NOMO-1 treated with dmso at 0.1 percent for 144 hours (cell line): ENCODE measurements at regions not wholly inside any gene's neighbourhood (a gene's known extent, or its start where the extent isn't known, plus 50 kb on each side); places are given as distances from the start of the nearest gene placed in this dataset.
"Not testable (repeated sequence)": the region's sequence is repeated elsewhere in the genome, so short reads cannot be mapped to it uniquely, and the experiment has no call there.

Experiments used
- DNase-seq: peaks from one replicate; lab custom pipeline; 2025; ENCODE audit not compliant: unreplicated experiment; lab: John Stamatoyannopoulos, UW

DNA sequence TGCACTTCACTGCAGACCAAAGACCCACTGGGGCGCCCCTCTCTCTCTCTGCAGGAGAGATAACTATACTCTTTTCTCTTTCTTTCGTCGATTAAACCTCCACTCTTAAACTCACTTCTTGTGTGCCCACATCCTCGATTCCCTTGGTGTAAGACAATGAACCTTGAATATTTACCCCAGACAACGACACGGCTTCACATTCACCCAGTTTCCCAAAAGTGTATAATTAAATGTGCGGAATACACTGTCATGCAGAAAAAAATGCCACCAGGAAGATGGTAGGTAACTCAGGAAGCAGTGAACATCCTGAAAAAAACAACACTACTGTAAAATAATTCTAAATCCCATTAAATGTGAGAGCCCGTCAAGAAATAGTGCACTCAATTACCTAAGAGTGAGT lies 882.2 kb downstream of the TYW1 start:
- DNase-seq: no peak

DNA sequence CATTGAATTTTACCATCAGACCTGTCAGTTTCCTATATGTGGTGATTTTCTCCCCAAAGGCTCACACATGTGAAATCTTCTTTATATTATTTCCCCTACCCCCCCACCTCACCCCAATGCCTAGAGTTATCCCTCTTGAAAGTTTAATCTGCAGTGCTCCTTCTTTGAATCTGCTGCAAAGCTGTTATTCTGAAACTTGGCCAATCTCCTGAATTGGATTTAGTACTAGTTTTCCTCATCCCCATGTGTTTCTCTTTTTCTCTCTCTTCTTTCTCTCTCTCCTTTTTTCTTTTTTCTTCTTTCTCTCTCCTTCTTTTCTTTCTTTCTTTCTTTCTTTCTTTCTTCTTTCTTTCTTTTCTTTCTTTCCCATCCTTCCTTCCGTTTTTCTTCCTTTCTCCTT lies 886.2 kb downstream of the TYW1 start:
- no peak for DNase-seq

DNA sequence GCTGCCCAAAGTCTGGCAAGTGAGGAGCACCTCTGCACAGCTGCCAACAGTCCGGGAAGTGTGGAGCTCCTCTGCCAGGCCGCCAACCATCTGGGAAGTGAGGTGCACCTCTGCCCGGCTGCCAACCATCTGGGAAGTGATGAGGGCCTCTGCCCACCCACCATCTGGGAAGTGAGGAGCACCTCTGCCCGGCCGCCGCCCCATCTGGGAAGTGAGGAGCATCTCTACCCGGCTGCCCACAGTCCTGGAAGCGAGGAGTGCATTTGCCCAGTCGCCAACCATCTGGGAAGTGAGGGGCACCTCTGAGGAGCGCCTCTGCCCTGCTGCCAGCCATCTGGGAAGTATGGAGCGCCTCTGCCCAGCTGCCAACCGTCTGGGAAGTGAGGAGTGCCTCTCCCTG lies 893.7 kb downstream of the TYW1 start:
- no peak for DNase-seq

DNA sequence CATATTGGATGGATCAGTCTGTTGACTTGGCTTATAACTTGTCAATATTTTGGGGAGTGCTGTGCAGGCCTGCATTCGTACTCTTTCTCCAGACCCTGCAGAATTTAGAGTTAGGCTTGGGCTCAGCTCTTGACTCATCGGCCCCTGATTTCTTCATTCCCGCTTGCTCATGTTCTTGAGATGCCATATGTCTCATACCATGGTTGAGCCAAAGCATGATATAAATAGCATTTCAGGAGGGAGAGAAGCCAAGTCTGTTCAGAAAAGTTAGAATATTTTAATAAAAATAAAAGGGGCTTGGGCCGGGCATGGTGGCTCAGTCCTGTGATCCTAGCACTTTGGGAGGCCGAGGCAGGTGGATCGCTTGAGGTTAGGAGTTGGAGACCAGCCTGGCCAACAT lies 898.1 kb downstream of the TYW1 start:
- no peak for DNase-seq

DNA sequence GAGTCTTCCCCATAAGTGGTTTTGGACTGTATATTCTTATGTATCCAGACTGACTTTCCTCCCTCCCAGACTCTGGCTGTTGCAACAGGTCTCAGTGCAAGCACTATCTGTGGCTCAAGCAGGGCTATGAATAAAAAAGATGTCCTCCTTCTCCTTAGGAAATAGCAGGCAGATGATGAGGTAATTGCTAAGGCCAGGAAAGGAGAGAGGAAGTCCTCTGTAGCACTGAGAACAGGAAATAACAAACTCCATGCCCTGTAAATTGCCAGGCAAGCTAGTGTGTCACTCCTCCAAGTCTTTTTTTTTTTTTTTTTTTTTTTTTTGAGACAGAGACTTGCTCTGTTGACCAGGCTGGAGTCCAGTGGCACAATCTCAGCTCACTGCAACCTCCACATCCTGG lies 900.1 kb downstream of the TYW1 start:
- no peak for DNase-seq

DNA sequence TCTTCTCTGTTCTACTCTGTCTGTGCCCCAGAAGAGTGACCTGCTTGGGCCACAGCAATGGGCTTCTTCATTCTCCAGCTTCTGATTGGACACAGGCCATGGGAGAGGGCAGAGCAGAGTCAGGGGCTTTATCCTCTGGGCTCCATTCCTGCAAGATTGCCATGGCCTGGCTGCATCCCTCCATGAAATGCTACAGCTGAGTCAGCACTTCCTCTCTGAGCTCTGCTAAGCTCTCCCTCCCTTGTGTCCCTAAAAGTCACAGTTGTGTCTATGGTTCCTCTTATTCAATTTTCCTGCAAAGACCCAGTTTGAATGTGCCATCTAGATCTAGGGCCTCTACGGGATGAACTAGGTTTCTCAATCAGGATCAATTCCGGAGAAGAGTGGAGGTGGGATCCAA lies 903.8 kb downstream of the TYW1 start:
- no peak for DNase-seq

DNA sequence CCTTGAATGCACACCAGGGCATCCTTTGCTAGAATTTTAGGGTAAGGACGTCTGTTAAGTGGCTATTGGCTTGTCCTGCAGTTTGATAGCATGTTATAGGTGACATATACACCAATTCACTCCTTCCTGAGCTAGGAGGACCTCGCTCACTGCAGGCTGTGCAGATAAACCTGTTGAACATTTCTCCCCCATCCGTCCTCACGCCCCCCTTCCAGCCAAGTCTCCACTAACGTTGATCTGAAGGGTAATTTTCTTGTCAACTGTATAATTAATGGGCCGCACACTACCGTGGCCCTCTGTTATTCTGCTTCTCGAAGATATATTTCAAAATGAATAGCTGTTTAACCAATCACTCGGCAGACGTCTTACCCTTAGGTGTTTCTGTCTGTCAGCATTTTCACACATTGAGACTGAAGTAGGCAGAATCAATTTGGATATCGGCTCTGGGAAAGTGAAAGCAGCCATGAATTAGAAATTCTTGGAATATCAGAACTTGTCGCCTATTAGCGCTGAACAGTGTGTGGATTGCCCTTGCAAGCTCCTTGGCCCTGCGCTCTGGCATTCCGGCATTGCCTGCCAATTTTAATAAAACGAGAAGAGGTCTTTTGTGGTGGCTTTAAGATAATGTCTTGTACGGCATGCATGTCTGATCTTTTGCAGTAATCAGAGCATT lies 905.3 kb downstream of the TYW1 start:
- no peak for DNase-seq

DNA sequence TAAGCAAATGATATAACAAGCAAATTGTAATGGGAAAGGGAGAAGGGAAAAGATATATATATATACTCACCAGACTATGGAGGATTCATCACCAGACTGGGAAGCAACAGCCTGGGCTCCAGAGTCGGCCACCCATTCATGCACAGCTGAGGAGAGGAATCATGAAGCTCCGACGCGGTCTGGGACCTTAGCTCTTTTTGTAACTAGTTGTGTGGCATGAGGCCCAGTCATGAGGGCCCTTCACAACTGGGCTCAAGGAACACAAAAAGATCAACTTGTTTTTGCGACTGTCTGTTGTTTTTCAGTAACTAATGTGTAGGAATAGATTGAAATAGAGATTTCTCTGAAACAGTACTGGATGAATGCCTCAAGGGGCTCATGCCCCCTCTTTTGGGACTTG lies 911.2 kb downstream of the TYW1 start:
- no peak for DNase-seq

DNA sequence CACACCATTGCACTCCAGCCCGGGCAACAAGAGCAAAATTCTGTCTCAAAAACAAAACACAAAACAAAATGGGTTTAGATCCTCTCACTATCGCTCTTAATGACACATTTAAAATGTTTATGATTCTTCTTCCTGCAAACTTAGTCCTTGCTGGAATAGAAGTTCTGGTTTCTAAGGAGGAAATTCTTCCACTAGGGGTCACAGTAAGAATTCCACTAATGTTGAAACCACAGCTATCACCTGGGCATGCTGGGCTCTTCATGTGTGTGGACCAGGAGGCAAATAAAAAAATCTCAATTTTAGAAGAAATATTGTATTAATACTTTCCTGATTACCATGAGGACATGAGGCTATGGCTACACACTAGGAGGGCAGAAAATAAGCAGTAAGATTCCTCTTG lies 915.8 kb downstream of the TYW1 start:
- DNase-seq: no peak

DNA sequence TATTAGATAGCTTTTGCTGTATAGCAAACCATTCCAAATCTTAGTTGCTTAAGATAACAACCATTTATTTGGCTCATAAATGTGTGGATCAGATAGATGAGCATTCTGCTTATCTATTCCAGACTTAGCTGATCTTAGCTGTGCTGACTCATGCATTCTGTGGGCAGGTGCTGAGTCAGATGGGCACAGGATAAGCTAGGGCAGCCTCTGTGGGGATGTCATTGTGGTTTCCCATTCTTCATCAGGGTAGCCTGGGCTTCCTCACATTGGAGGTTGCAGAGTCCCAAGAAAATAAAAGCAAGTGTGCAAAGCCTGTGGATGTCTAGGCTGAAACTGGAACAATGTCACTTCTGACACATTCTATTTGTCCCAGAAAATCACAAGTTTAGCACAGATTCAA lies 917.0 kb downstream of the TYW1 start:
- no peak for DNase-seq

DNA sequence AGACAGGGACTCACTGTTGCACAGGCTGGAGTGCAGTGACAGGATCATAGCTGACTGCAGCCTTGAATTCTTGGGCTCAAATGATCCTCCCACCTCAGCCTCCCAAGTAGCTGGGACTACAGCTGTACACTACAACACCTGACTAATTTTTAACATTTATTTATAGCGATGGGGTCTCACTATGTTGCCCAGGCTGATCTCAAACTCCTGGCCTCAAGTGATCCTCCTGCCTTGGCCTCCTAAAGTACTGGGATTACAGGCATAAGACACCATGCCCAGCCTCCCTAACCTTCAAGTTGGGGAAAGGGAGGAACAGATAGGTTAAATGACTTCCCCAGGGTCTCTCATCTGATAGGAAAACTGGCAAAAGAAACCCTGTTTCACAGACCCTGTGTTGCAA lies 919.5 kb downstream of the TYW1 start:
- DNase-seq: not testable (repeated sequence)

DNA sequence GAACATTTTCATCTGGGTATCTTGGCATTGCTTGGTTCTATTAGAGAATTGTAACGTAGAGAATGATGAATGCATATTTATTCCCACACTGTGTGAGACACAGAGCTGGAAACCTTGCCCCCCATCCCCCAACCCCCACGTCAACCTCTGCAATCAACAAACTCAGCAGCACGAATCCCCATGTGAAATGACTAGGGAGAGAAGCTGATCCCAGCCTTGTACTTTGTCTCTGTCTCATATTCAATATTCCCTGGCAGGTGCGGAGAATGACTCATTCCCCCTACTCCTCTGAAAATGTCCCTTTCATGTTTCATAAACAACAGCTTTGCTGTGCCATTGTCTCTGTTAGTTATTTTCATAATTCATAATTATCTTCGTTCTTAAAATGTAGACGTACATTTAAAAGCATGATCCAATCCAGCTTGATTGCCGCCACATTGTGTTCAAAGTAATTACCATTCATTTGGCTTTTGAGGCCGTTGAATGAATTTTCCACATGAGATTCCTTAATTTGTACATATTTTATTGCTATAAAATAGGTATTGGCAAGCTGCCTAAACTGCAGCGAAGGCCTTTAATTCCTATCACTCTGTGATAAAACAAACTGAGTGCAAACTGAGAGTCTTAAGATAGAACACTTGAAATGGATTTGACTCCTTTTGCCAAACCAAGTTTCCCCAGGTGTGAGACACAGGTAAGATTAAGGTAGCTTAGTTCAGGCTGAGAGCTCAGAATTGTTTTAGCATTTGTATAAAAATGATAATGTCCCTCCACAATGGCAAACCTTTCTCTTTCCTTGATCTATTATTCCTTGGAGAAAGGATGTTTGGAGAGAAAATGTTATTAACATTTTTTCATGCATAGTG lies 920.2 kb downstream of the TYW1 start:
- no peak for DNase-seq

DNA sequence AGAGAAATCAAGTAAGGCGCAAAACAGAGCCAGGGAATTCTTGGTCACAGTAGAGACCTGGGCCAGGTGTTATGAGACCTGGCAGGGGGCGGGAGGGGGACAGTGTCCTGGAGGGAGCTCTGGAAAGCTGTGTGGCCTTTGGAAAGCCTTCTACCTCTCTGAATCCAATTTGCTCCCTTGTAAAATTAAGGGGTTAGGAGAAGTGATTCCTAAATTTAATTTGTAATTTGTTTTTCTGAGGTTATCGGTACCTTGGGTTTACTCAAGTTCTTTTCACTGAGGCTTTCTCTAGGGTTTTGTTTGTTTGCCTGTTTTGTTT lies 920.8 kb downstream of the TYW1 start:
- DNase-seq: no peak

DNA sequence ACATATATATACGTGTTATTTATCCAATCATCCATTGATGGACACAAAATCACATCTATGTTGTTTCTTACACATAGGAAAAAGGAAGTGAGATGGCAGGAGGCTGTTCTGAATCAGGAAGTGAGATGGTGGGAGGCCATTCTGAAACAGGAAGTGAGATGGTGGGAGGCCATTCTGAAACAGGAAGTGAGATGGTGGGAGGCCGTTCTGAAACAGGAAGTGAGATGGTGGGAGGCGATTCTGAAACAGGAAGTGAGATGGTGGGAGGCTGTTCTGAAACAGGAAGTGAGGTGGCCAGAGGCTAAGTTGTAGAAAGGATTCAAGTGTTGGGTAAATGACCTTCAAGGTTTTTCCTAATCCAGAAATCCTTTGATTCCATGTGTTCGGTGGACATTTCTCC lies 921.5 kb downstream of the TYW1 start:
- DNase-seq: peak; percentile 57

DNA sequence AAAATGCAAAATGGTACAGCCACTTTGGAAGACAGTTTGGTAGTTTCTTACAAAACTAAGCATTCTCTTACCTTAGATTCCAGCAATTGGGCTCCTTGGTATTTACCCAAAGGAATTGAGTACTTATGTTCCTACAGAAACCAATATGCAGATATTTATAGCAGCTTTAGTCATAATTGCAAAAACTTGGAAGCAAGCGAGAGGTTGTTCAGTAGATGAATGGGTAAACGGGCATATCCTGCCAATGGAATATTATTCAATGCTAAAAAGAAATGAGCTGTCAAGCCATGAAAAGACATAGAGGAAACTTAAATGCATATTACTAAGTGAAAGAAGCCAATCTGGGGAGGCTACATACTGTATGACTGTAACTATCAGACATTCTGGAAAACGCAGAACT lies 926.7 kb downstream of the TYW1 start:
- no peak for DNase-seq

DNA sequence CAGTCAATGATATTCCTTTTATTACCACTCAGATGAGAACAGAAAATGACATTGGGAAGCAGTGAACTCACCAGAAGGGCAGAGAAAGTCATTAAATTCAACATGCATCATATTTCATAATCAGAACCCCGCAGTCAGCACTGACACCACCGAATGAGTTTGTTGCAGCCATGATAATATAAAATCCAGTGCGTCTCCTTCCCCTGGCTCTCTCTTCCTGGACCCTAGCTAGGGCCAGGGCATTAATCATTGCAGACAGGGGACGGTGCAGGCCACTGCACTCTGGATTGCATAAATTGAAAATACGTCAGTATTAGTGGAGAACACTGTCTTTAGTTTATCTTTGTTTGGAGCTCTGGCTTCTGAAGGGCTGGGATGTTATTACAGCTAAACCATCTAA lies 931.5 kb downstream of the TYW1 start:
- DNase-seq: no peak

DNA sequence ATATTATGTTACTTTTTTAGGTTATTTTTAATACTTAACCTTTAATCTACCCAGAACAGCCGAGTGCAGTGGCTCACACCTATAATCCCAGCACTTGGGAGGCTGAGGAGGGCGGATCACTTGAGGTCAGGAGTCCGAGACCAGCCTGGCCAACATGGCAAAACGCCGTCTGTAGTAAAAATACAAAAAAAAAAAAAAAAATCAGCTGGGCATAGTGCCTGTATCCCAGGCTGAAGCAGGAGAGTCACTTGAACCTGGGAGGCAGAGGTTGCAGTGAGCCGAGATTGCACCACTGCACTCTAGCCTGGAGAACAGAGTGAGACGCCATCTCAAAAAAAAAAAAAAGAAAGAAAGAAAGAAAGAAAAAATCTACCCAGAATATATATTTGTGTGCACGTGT lies 939.8 kb downstream of the TYW1 start:
- not testable (repeated sequence) for DNase-seq

DNA sequence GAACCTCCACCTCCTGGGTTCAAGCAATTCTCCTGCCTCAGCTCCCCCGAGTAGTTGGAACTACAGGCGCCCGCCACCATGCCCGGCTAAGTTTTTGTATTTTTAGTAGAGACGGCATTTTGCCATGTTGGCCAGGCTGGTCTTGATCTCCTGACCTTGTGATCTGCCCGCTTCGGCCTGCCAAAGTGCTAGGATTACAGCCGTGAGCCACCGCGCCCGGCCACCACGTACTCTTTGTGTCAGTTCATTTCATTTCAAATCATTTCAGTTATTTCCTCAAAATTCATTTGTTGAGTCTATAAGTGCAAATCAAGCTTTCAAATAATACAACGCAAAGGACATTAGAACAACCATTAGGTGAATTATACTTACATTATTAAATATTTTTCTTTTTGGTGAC lies 943.8 kb downstream of the TYW1 start:
- DNase-seq: no peak

DNA sequence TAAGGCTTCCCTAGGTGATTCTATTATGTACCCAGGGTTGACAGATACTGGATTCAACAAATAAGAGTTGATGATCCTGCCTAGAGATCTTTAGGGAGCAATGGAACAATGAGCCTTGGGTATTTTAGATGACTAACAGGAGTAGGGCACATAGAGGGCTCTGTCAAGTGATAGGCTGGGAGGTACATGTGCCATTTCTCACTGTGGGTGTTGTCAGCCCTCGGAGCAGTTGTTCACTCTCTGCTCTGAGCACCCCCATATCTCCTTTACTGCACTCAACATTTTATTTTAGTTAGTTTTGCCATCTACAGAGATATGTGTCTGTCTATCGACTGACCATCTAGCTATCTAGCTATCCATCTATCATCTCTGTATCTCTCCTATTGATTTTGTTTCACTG lies 950.6 kb downstream of the TYW1 start:
- DNase-seq: no peak

DNA sequence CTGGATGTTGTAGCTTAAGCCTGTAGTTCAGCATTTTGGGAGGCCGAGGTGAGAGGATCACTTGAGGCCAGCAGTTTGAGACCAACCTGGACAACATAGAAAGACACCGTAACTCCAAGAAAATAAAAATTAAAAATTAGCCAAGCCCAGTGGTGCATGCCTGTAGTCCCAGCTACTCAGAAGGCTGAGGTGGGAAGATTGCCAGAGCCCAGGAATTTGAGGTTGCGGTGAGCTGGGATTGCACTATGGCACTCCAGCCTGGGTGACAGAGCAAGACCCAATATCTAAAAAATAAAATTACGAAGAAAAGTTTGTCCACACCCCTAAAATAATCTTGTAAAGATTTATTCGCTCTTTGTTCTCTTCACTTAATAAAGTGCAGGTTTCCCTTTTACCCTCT lies 951.0 kb downstream of the TYW1 start:
- DNase-seq: no peak

DNA sequence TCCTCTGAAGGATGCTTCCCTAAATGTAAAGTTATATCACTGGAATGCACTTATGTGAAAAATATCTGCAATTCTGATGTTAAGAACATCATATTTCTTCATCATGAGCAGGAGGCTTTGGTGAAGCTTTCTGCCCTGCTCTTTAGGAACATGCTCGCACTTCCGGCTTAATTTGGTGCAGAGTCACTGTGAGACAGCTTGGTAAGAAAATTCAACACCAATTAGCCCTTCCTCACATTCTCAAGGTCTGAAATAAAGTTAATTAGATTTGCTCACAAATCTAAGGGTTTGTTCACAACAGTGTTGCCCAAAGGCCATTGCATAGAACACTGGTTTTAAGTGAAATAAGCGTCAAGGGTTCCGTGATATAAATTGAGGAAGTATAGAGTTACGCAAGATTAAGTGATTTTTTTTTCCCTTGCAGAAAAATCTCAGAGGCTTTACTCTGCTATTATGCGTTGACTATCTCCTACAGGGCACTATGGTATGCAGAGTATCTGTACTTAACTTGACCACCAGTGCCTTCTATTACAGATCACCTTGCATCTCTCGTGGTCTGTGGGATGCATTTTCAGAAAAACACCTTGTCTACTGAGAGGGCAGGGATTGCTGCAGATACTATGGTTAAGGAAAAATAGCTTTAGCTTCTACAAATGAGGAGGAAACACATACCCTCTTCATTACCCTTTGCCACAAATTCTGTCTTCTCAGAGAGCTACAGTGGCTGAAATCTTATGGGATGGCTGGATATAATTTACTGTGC lies 953.9 kb downstream of the TYW1 start:
- DNase-seq: no peak

DNA sequence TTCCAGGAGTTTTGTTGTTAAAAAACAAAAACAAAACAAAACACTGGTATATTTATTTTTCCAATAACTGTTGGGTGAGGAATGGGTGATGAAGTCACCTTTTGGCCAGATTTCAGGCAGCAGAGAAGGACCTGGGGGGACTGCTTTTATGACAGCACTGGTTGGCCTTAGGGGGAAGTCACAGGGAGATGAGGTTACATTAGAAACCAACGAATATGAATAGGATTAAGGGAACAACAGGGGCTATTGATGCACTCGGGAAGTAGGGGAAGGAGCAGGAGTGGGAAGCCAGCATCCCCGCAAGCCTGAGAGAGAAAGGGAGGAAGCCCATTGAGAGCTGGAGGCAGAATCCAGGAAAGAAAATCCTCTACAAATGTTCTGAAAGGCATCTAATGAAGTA lies 958.4 kb downstream of the TYW1 start:
- DNase-seq: no peak
